A549 (cell line): ENCODE measurements at regions not wholly inside any gene's neighbourhood (a gene's known extent, or its start where the extent isn't known, plus 50 kb on each side); places are given as distances from the start of the nearest gene placed in this dataset.

Experiments
- BHLHE40 ChIP-seq: IDR thresholded peaks from 2 replicates; pipeline ENCODE4 v1.6.1; 2012; ENCODE audit warnings: low read depth, low read length, inconsistent platforms
- CHD4 ChIP-seq: fragments of 200-600 bp; sonication (generic); IDR thresholded peaks from 2 replicates; pipeline ENCODE4 v1.6.1; 2016; ENCODE audit warnings: antibody characterized with exemption, mild to moderate bottlenecking, borderline replicate concordance
- CTCF ChIP-seq: fragments of >200 bp; sonication (Bioruptor Twin); formaldehyde crosslinking; IDR thresholded peaks from 3 replicates; pipeline ENCODE4 v1.5.1; 2016
- MAZ ChIP-seq: fragments of 150-350 bp; IDR thresholded peaks from 2 replicates; pipeline ENCODE4 v1.6.1; 2014; ENCODE audit warnings: antibody characterized with exemption, low read depth, low read length, borderline replicate concordance
- MYC ChIP-seq: IDR thresholded peaks from 2 replicates; pipeline ENCODE4 v1.6.1; 2012; ENCODE audit warnings: mild to moderate bottlenecking, inconsistent platforms, low read length, improper control_type of control experiment, borderline replicate concordance
- REST ChIP-seq: fragments of 200-600 bp; sonication (generic); IDR thresholded peaks from 2 replicates; pipeline ENCODE4 v1.6.1; 2016; ENCODE audit warnings: antibody characterized with exemption, mild to moderate bottlenecking, moderate library complexity
- RFX5 ChIP-seq: fragments of 450-650 bp; IDR thresholded peaks from 2 replicates; pipeline ENCODE4 v1.7.1; 2014; ENCODE audit warnings: antibody characterized with exemption, mild to moderate bottlenecking, moderate library complexity

- TF ChIP-seq REST (no peak), MYC (no peak), MAZ (no peak), CHD4 (no peak), RFX5 (no peak), BHLHE40 (no peak), CTCF (no peak)
Measured at GRCh38 chr13:73245246-73245645, 186.4 kb downstream of the KLF5 start.
